ENCODE measurements at regions not wholly inside any gene's neighbourhood (a gene's known extent, or its start where the extent isn't known, plus 50 kb on each side); places are given as distances from the start of the nearest gene placed in this dataset.

- Mint-ChIP-seq H3K4me3 (no peak overlapping the region), H3K9me3 (peaks cover 11% of the 10 kb centered on the region), H3K27ac (ENCODE audit: low read depth) (no peak overlapping the region), H3K4me1 (no peaks in the 10 kb centered on the region), H3K27me3 (peaks cover 34% of the 10 kb centered on the region), H3K36me3 (ENCODE audit: insufficient read depth) (no peaks in the 10 kb centered on the region)
- DNase-seq (ENCODE audit: low spot score in 2 of 2) (no peak), ATAC-seq (replicated peaks; ENCODE audit: extremely low read depth, poor library complexity, severe bottlenecking) (no peak)
Measured at GRCh38 chr6:169932491-169932890, 181.1 kb downstream of the ERMARD start.

- ATAC-seq (replicated peaks; ENCODE audit: extremely low read depth, poor library complexity, severe bottlenecking) (no peak), DNase-seq (ENCODE audit: low spot score in 2 of 2) (no peak)
- Mint-ChIP-seq H3K27me3 (peaks cover 34% of the 10 kb centered on the region), H3K4me1 (no peaks in the 10 kb centered on the region), H3K4me3 (no peak overlapping the region), H3K27ac (ENCODE audit: low read depth) (no peak overlapping the region), H3K36me3 (ENCODE audit: insufficient read depth) (no peaks in the 10 kb centered on the region), H3K9me3 (peaks cover 11% of the 10 kb centered on the region)
Measured at GRCh38 chr6:169931261-169931660, 179.8 kb downstream of the ERMARD start.

- H3K4me1 Mint-ChIP-seq, result no peaks in the 10 kb centered on the region
- ATAC-seq (replicated peaks; ENCODE audit: extremely low read depth, poor library complexity, severe bottlenecking), result no peak
- H3K27ac Mint-ChIP-seq (ENCODE audit: low read depth), result no peak overlapping the region
- DNase-seq (ENCODE audit: low spot score in 2 of 2), result no peak
- H3K9me3 Mint-ChIP-seq, result peaks cover 11% of the 10 kb centered on the region
- peaks cover 31% of the 10 kb centered on the region for H3K27me3 Mint-ChIP-seq
- H3K4me3 Mint-ChIP-seq, result no peak overlapping the region
- H3K36me3 Mint-ChIP-seq (ENCODE audit: insufficient read depth), result no peaks in the 10 kb centered on the region
Measured at GRCh38 chr6:169930799-169931198, 179.4 kb downstream of the ERMARD start.

- ATAC-seq (replicated peaks; ENCODE audit: extremely low read depth, poor library complexity, severe bottlenecking) (no peak), DNase-seq (ENCODE audit: low spot score in 2 of 2) (no peak)
- no peaks in the 10 kb centered on the region for H3K4me1 Mint-ChIP-seq
- no peak overlapping the region for H3K4me3 Mint-ChIP-seq
- no peaks in the 10 kb centered on the region for H3K36me3 Mint-ChIP-seq (ENCODE audit: insufficient read depth)
- H3K9me3 Mint-ChIP-seq, result peaks cover 11% of the 10 kb centered on the region
- no peak overlapping the region for H3K27ac Mint-ChIP-seq (ENCODE audit: low read depth)
- peaks cover 19% of the 10 kb centered on the region for H3K27me3 Mint-ChIP-seq
Measured at GRCh38 chr6:169927711-169928110, 176.3 kb downstream of the ERMARD start.

- Mint-ChIP-seq H3K36me3 (ENCODE audit: insufficient read depth) (no peaks in the 10 kb centered on the region), H3K27me3 (peaks cover 19% of the 10 kb centered on the region), H3K4me1 (no peaks in the 10 kb centered on the region), H3K4me3 (no peak overlapping the region), H3K27ac (ENCODE audit: low read depth) (no peak overlapping the region), H3K9me3 (peaks cover 11% of the 10 kb centered on the region)
- ATAC-seq (replicated peaks; ENCODE audit: extremely low read depth, poor library complexity, severe bottlenecking), result no peak
- no peak for DNase-seq (ENCODE audit: low spot score in 2 of 2)
Measured at GRCh38 chr6:169926617-169927417, 175.4 kb downstream of the ERMARD start.

GRCh38 chr6:169923468-169924464 is 172.3 kb downstream of the ERMARD start:
- peaks cover under 1% of the 10 kb centered on the region for H3K36me3 Mint-ChIP-seq (ENCODE audit: insufficient read depth)
- peaks cover 4% of the 10 kb centered on the region for H3K27me3 Mint-ChIP-seq
- H3K4me1 Mint-ChIP-seq, result no peaks in the 10 kb centered on the region
- peaks cover 2% of the 10 kb centered on the region for H3K9me3 Mint-ChIP-seq
- DNase-seq (ENCODE audit: low spot score in 2 of 2) (no peak), ATAC-seq (replicated peaks; ENCODE audit: extremely low read depth, poor library complexity, severe bottlenecking) (no peak)
- H3K27ac Mint-ChIP-seq (ENCODE audit: low read depth), result no peak overlapping the region
- no peak overlapping the region for H3K4me3 Mint-ChIP-seq

GRCh38 chr6:169921853-169922824 is 170.7 kb downstream of the ERMARD start:
- no peak for DNase-seq (ENCODE audit: low spot score in 2 of 2)
- no peak overlapping the region for H3K27ac Mint-ChIP-seq (ENCODE audit: low read depth)
- H3K4me1 Mint-ChIP-seq, result no peaks in the 10 kb centered on the region
- peaks cover 2% of the 10 kb centered on the region for H3K36me3 Mint-ChIP-seq (ENCODE audit: insufficient read depth)
- no peaks in the 10 kb centered on the region for H3K27me3 Mint-ChIP-seq
- no peak overlapping the region for H3K4me3 Mint-ChIP-seq
- no peaks in the 10 kb centered on the region for H3K9me3 Mint-ChIP-seq
- ATAC-seq (replicated peaks; ENCODE audit: extremely low read depth, poor library complexity, severe bottlenecking), result peak; percentile 19

GRCh38 chr6:169921217-169921616 is 169.8 kb downstream of the ERMARD start:
- H3K4me3 Mint-ChIP-seq, result no peak overlapping the region
- no peaks in the 10 kb centered on the region for H3K4me1 Mint-ChIP-seq
- ATAC-seq (replicated peaks; ENCODE audit: extremely low read depth, poor library complexity, severe bottlenecking) (no peak), DNase-seq (ENCODE audit: low spot score in 2 of 2) (no peak)
- no peaks in the 10 kb centered on the region for H3K9me3 Mint-ChIP-seq
- H3K27me3 Mint-ChIP-seq, result no peaks in the 10 kb centered on the region
- no peak overlapping the region for H3K27ac Mint-ChIP-seq (ENCODE audit: low read depth)
- H3K36me3 Mint-ChIP-seq (ENCODE audit: insufficient read depth), result peaks cover 2% of the 10 kb centered on the region

- Mint-ChIP-seq H3K4me1 (no peaks in the 10 kb centered on the region), H3K36me3 (ENCODE audit: insufficient read depth) (peaks cover 2% of the 10 kb centered on the region), H3K27ac (ENCODE audit: low read depth) (no peak overlapping the region), H3K4me3 (no peak overlapping the region), H3K9me3 (no peaks in the 10 kb centered on the region), H3K27me3 (no peaks in the 10 kb centered on the region)
- DNase-seq (ENCODE audit: low spot score in 2 of 2), result no peak
- ATAC-seq (replicated peaks; ENCODE audit: extremely low read depth, poor library complexity, severe bottlenecking), result no peak
Measured at GRCh38 chr6:169920359-169921020, 169.1 kb downstream of the ERMARD start.

- Mint-ChIP-seq H3K4me1 (no peaks in the 10 kb centered on the region), H3K9me3 (no peaks in the 10 kb centered on the region), H3K27me3 (no peaks in the 10 kb centered on the region), H3K36me3 (ENCODE audit: insufficient read depth) (peaks cover 2% of the 10 kb centered on the region), H3K27ac (ENCODE audit: low read depth) (no peak overlapping the region), H3K4me3 (no peak overlapping the region)
- ATAC-seq (replicated peaks; ENCODE audit: extremely low read depth, poor library complexity, severe bottlenecking) (no peak), DNase-seq (ENCODE audit: low spot score in 2 of 2) (no peak)
Measured at GRCh38 chr6:169918954-169919549, 167.6 kb downstream of the ERMARD start.

- DNase-seq (ENCODE audit: low spot score in 2 of 2) (no peak), ATAC-seq (replicated peaks; ENCODE audit: extremely low read depth, poor library complexity, severe bottlenecking) (no peak)
- H3K27me3 Mint-ChIP-seq, result no peaks in the 10 kb centered on the region
- no peak overlapping the region for H3K27ac Mint-ChIP-seq (ENCODE audit: low read depth)
- no peak overlapping the region for H3K4me3 Mint-ChIP-seq
- no peaks in the 10 kb centered on the region for H3K4me1 Mint-ChIP-seq
- no peaks in the 10 kb centered on the region for H3K9me3 Mint-ChIP-seq
- H3K36me3 Mint-ChIP-seq (ENCODE audit: insufficient read depth), result peaks cover 2% of the 10 kb centered on the region
Measured at GRCh38 chr6:169918239-169918953, 167.0 kb downstream of the ERMARD start.
